ENCODE measurements at regions not wholly inside any gene's neighbourhood (a gene's known extent, or its start where the extent isn't known, plus 50 kb on each side); places are given as distances from the start of the nearest gene placed in this dataset.

DNA sequence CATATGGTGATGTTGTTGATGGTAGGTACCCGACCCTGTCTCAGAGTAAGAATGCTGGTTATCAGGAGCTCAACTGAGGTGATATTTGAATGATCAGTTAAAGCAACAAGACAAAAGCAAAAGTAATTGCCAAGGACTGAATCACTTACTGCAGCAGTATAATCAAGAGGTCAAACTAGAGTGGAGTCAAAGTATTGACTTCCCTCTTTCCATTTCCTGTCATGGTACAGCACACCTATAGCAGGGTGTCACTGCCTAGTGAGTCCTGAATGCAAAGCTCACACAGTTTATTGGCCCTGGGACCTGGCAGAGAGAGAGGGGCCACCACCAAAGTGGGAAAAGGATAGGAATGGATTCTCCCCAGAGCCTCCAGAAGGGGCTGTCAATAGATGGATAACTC is 886.1 kb upstream of the SORCS1 start:
- Histone ChIP-seq H3K4me3 (ENCODE audit: insufficient read depth, low read depth, low read length) (no peak overlapping the region), H3K27ac (ENCODE audit: insufficient read depth, low read length) (no peak overlapping the region), H3K4ac (ENCODE audit: low read depth, low read length) (no peak overlapping the region), H2BK5ac (ENCODE audit: low read depth, low read length, poor library complexity, severe bottlenecking) (no peak overlapping the region), H3K23ac (ENCODE audit: low read depth, low read length) (no peak overlapping the region), H2BK20ac (ENCODE audit: low read depth, low read length) (no peak overlapping the region), H4K5ac (ENCODE audit: low read depth, low read length) (no peak overlapping the region), H3K4me2 (ENCODE audit: low read depth, low read length) (no peak overlapping the region), H2AK9ac (replicated peaks; ENCODE audit: low read depth, low read length, poor library complexity) (no peak overlapping the region), H3K56ac (ENCODE audit: extremely low read depth, insufficient read depth, low read length) (no peak overlapping the region), H3K36me3 (ENCODE audit: control insufficient read depth, insufficient read depth, low read length) (no peaks in the 10 kb centered on the region), H3K27me3 (ENCODE audit: control insufficient read depth, insufficient read depth, low read length) (no peaks in the 10 kb centered on the region), H3K18ac (ENCODE audit: low read depth, low read length) (no peak overlapping the region), H4K91ac (ENCODE audit: insufficient read depth, low read depth, low read length) (no peak overlapping the region), H2AK5ac (ENCODE audit: low read depth, low read length) (no peak overlapping the region), H3K14ac (replicated peaks; ENCODE audit: low read depth, low read length) (no peak overlapping the region), H3K79me1 (ENCODE audit: low read depth in 1 of 2, low read length in 2 of 2) (no peaks in the 10 kb centered on the region), H4K20me1 (ENCODE audit: insufficient read depth, low read length) (no peaks in the 10 kb centered on the region), H4K8ac (ENCODE audit: low read depth in 2 of 2, low read length in 2 of 2) (no peak overlapping the region), H2AFZ (replicated peaks; ENCODE audit: low read length, poor library complexity) (no peak overlapping the region), H3K9ac (ENCODE audit: low read depth, low read length) (no peak overlapping the region), H2BK15ac (ENCODE audit: low read depth, low read length) (no peak overlapping the region), H3K9me1 (ENCODE audit: insufficient read depth, low read length) (no peaks in the 10 kb centered on the region), H2BK120ac (ENCODE audit: low read depth, low read length) (no peak overlapping the region), H3K9me3 (ENCODE audit: control insufficient read depth, insufficient read depth, low read length) (peaks cover 12% of the 10 kb centered on the region), H3K4me1 (ENCODE audit: control insufficient read depth, insufficient read depth, low read length) (no peaks in the 10 kb centered on the region)
- intact Hi-C loops (cut with micrococcal nuclease) (no loop called here), dilution Hi-C loops (cut with HindIII; ENCODE audit: low sequenced_read_pairs, unreplicated experiment) (no loop called here), in situ Hi-C loops (cut with MboI; ENCODE audit: low sequenced_read_pairs) (no loop called here)
- no peak for TF ChIP-seq MAFK (IDR thresholded peaks at IDR 0.05; ENCODE audit: low read depth, low read length)
- no peak for TF ChIP-seq SMC3 (IDR thresholded peaks at IDR 0.05; ENCODE audit: low read depth, low read length)
- no peak for TF ChIP-seq CHD1 (IDR thresholded peaks at IDR 0.05; ENCODE audit: low read depth, low read length)
- TF ChIP-seq MAZ (IDR thresholded peaks at IDR 0.05; ENCODE audit: borderline replicate concordance, low read depth, low read length): no peak
- TF ChIP-seq, protein P1, sequence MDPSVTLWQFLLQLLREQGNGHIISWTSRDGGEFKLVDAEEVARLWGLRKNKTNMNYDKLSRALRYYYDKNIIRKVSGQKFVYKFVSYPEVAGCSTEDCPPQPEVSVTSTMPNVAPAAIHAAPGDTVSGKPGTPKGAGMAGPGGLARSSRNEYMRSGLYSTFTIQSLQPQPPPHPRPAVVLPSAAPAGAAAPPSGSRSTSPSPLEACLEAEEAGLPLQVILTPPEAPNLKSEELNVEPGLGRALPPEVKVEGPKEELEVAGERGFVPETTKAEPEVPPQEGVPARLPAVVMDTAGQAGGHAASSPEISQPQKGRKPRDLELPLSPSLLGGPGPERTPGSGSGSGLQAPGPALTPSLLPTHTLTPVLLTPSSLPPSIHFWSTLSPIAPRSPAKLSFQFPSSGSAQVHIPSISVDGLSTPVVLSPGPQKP (IDR thresholded peaks at IDR 0.05; ENCODE audit: borderline replicate concordance, low read depth, low read length): no peak
- no peak for TF ChIP-seq FOS (IDR thresholded peaks at IDR 0.05; ENCODE audit: low read depth, low read length)
- no peak for TF ChIP-seq NFE2L2 (IDR thresholded peaks at IDR 0.05; ENCODE audit: low read depth, low read length)
- no peak for TF ChIP-seq BHLHE40 (IDR thresholded peaks at IDR 0.05; ENCODE audit: low read depth, low read length)
- TF ChIP-seq, protein P2, sequence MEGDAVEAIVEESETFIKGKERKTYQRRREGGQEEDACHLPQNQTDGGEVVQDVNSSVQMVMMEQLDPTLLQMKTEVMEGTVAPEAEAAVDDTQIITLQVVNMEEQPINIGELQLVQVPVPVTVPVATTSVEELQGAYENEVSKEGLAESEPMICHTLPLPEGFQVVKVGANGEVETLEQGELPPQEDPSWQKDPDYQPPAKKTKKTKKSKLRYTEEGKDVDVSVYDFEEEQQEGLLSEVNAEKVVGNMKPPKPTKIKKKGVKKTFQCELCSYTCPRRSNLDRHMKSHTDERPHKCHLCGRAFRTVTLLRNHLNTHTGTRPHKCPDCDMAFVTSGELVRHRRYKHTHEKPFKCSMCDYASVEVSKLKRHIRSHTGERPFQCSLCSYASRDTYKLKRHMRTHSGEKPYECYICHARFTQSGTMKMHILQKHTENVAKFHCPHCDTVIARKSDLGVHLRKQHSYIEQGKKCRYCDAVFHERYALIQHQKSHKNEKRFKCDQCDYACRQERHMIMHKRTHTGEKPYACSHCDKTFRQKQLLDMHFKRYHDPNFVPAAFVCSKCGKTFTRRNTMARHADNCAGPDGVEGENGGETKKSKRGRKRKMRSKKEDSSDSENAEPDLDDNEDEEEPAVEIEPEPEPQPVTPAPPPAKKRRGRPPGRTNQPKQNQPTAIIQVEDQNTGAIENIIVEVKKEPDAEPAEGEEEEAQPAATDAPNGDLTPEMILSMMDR (conservative IDR thresholded peaks at IDR 0.05; ENCODE audit: low read depth, low read length): no peak
- TF ChIP-seq MXI1 (IDR thresholded peaks at IDR 0.05; ENCODE audit: borderline replicate concordance, low read depth, low read length): no peak
- no peak for TF ChIP-seq RFX5 (IDR thresholded peaks at IDR 0.05; ENCODE audit: low read depth, low read length)
- no peak for TF ChIP-seq RCOR1 (IDR thresholded peaks at IDR 0.05; ENCODE audit: insufficient replicate concordance, low read length)
- ChIA-PET POLR2A (ENCODE audit: unreplicated experiment) (no interaction called here), CTCF (no interaction called here)
- BruUV-seq (replicated peaks): no TSS peak
- no peak for DNase-seq
- no peak for ATAC-seq (ENCODE audit: low read depth)
- no CpG with 5 or more reads among the region's 1 CpG for WGBS, 2 experiments (ENCODE audit: extremely low coverage in 2 of 2, insufficient read length in 1 of 2)

Data from IMR-90 (cell line).